IMR-90 (cell line): ENCODE measurements at regions not wholly inside any gene's neighbourhood (a gene's known extent, or its start where the extent isn't known, plus 50 kb on each side); places are given as distances from the start of the nearest gene placed in this dataset.

Experiments
- ATAC-seq: fragments of 200-7000 bp; cut with Tn5 transposase; 2 replicates; pipeline ENCODE4 v1.9.1; 2020; ENCODE audit warnings: low read depth, mild to moderate bottlenecking, moderate library complexity
- BruUV-seq: library from RNA; stranded (reverse); fragments of 400-500 nt; replicated peaks from 2 replicates; lab custom pipeline; 2021; lab: Mats Ljungman, UMichigan
- CTCF ChIA-PET: fragments of 300-600 bp; formaldehyde crosslinking; extraction: SDS; loops from one replicate; lab custom pipeline; 2021; ENCODE audit warnings: antibody characterized with exemption; lab: Yijun Ruan, JAX
- POLR2A ChIA-PET: fragments of 300-600 bp; sonication (Branson Sonifier 250); formaldehyde crosslinking; loops from one replicate; lab custom pipeline; 2022; ENCODE audit warnings: antibody characterized with exemption; ENCODE audit not compliant: unreplicated experiment; lab: Charles Lee
- DNase-seq: peaks from one replicate; pipeline ENCODE4 v3.0.0; 2013
- H2AFZ ChIP-seq: replicated peaks from 2 replicates; pipeline ENCODE3; 2013; ENCODE audit warnings: low read length, mild to moderate bottlenecking; ENCODE audit not compliant: poor library complexity
- H2AK5ac ChIP-seq: 2 replicates; pipeline ENCODE4 v1.6.1; 2013; ENCODE audit warnings: low read depth, low read length, inconsistent platforms
- H2AK9ac ChIP-seq: replicated peaks from 2 replicates; pipeline ENCODE3; 2013; ENCODE audit warnings: mild to moderate bottlenecking, low read depth, low read length, moderate library complexity; ENCODE audit not compliant: poor library complexity
- H2BK120ac ChIP-seq: 2 replicates; pipeline ENCODE4 v1.6.1; 2013; ENCODE audit warnings: low read depth, low read length, inconsistent platforms
- H2BK15ac ChIP-seq: 3 replicates; pipeline ENCODE4 v1.6.1; 2013; ENCODE audit warnings: low read depth, low read length, inconsistent platforms
- H2BK20ac ChIP-seq: 2 replicates; pipeline ENCODE4 v1.6.1; 2013; ENCODE audit warnings: low read depth, mild to moderate bottlenecking, inconsistent platforms, low read length, moderate library complexity
- H2BK5ac ChIP-seq: 2 replicates; pipeline ENCODE4 v1.6.1; 2013; ENCODE audit warnings: mild to moderate bottlenecking, low read depth, low read length, inconsistent platforms; ENCODE audit not compliant: poor library complexity, severe bottlenecking
- H3K14ac ChIP-seq: replicated peaks from 2 replicates; pipeline ENCODE4 v1.6.1; 2013; ENCODE audit warnings: low read depth, low read length, inconsistent platforms
- H3K18ac ChIP-seq: 2 replicates; pipeline ENCODE4 v1.6.1; 2013; ENCODE audit warnings: low read depth, low read length, control low read depth
- H3K23ac ChIP-seq: 2 replicates; pipeline ENCODE4 v1.6.1; 2013; ENCODE audit warnings: low read depth, low read length, inconsistent platforms
- H3K27ac ChIP-seq: 2 replicates; pipeline ENCODE4 v1.5.1; 2013; ENCODE audit warnings: mild to moderate bottlenecking, control low read depth, low read length; ENCODE audit not compliant: insufficient read depth
- H3K27me3 ChIP-seq: 2 replicates; pipeline ENCODE4 v1.6.1; 2013; ENCODE audit warnings: low read length; ENCODE audit not compliant: control insufficient read depth, insufficient read depth
- H3K36me3 ChIP-seq: 2 replicates; pipeline ENCODE4 v1.6.1; 2013; ENCODE audit warnings: low read length, mixed read lengths; ENCODE audit not compliant: control insufficient read depth, insufficient read depth
- H3K4ac ChIP-seq: 2 replicates; pipeline ENCODE4 v1.6.1; 2013; ENCODE audit warnings: low read depth, low read length, inconsistent platforms
- H3K4me1 ChIP-seq: 2 replicates; pipeline ENCODE4 v1.6.1; 2013; ENCODE audit warnings: low read length, mixed read lengths; ENCODE audit not compliant: control insufficient read depth, insufficient read depth
- H3K4me2 ChIP-seq: 2 replicates; pipeline ENCODE4 v1.6.1; 2013; ENCODE audit warnings: low read depth, mild to moderate bottlenecking, control low read depth, low read length, moderate library complexity
- H3K4me3 ChIP-seq: 2 replicates; pipeline ENCODE4 v1.5.1; 2013; ENCODE audit warnings: low read depth, mild to moderate bottlenecking, control low read depth, low read length, moderate library complexity; ENCODE audit not compliant: insufficient read depth
- H3K56ac ChIP-seq: 2 replicates; pipeline ENCODE4 v1.6.1; 2013; ENCODE audit warnings: low read length, inconsistent platforms; ENCODE audit not compliant: insufficient read depth; ENCODE audit errors: extremely low read depth
- H3K79me1 ChIP-seq, 2 experiments: 2 replicates each; pipeline ENCODE4 v1.6.1; 2013; ENCODE audit warnings: low read length in 2 of 2, inconsistent platforms in 1 of 2, low read depth in 1 of 2
- H3K9ac ChIP-seq: 2 replicates; pipeline ENCODE4 v1.6.1; 2013; ENCODE audit warnings: low read depth, low read length, control low read depth
- H3K9me1 ChIP-seq: 2 replicates; pipeline ENCODE4 v1.6.1; 2013; ENCODE audit warnings: low read length, inconsistent platforms; ENCODE audit not compliant: insufficient read depth
- H3K9me3 ChIP-seq: 2 replicates; pipeline ENCODE4 v1.6.1; 2013; ENCODE audit warnings: low read length; ENCODE audit not compliant: control insufficient read depth, insufficient read depth
- H4K20me1 ChIP-seq: 2 replicates; pipeline ENCODE4 v1.6.1; 2013; ENCODE audit warnings: low read length, inconsistent platforms; ENCODE audit not compliant: insufficient read depth
- H4K5ac ChIP-seq: 2 replicates; pipeline ENCODE4 v1.6.1; 2013; ENCODE audit warnings: mild to moderate bottlenecking, low read depth, low read length, control low read depth
- H4K8ac ChIP-seq, 2 experiments: 2 replicates each; pipeline ENCODE4 v1.6.1; 2013; ENCODE audit warnings: low read depth in 2 of 2, low read length in 2 of 2, control low read depth in 1 of 2, inconsistent platforms in 1 of 2
- H4K91ac ChIP-seq: 2 replicates; pipeline ENCODE4 v1.6.1; 2013; ENCODE audit warnings: low read depth, low read length, inconsistent platforms; ENCODE audit not compliant: insufficient read depth
- MXI1 ChIP-seq: IDR thresholded peaks from 2 replicates; pipeline ENCODE4 v1.6.1; 2012; ENCODE audit warnings: low read depth, mild to moderate bottlenecking, low read length, moderate library complexity, borderline replicate concordance
- NFE2L2 ChIP-seq: fragments of 150-350 bp; IDR thresholded peaks from 2 replicates; pipeline ENCODE4 v1.6.1; 2016; ENCODE audit warnings: low read depth, mild to moderate bottlenecking, low read length
- RAD21 ChIP-seq: IDR thresholded peaks from 2 replicates; pipeline ENCODE4 v1.6.1; 2012; ENCODE audit warnings: low read length, improper control_type of control experiment
- RFX5 ChIP-seq: IDR thresholded peaks from 2 replicates; pipeline ENCODE4 v1.8.0; 2012; ENCODE audit warnings: low read depth, mild to moderate bottlenecking, low read length, moderate library complexity
- whole genome bisulfite sequencing, 2 experiments: methylation state at CpG; one replicate each; pipeline versions ENCODE4 v1.1.5 to v1.1.7; 2013; ENCODE audit warnings: missing lambda C conversion rate in 2 of 2; ENCODE audit not compliant: insufficient read length in 1 of 2; ENCODE audit errors: extremely low coverage in 2 of 2; 5-methylcytosine and 5-hydroxymethylcytosine counted together
- dilution Hi-C: fragments of 300-500 bp; cut with HindIII; formaldehyde crosslinking; loops from one replicate; pipeline ENCODE4 v1.14.3; 2018; ENCODE audit warnings: low sequenced_read_pairs; ENCODE audit not compliant: unreplicated experiment
- in situ Hi-C: fragments of 300-500 bp; cut with MboI; formaldehyde crosslinking; loops from 3 replicates; pipeline ENCODE4 v1.14.3; 2019; ENCODE audit warnings: low sequenced_read_pairs, inconsistent platforms, mixed read lengths
- intact Hi-C: fragments of 100-400 bp; cut with micrococcal nuclease; formaldehyde crosslinking; loops from 2 replicates; pipeline ENCODE4 v1.10.0; 2022

- ATAC-seq = no peak
- no peak for TF ChIP-seq RFX5
- TF ChIP-seq MXI1 = no peak
- no peak for TF ChIP-seq RAD21
- TF ChIP-seq NFE2L2 = no peak
- POLR2A ChIA-PET = no interaction called here
Observed at GRCh38 chr10:33837736-33838135, 503.3 kb upstream of the NRP1 start.

More at GRCh38 chr10:33837736-33838135, 503.3 kb upstream of the NRP1 start:
- H3K4me2 ChIP-seq = no peak overlapping the region
- H3K23ac ChIP-seq = no peak overlapping the region
- no peak overlapping the region for H2BK5ac ChIP-seq
- H4K5ac ChIP-seq = no peak overlapping the region
- no peaks in the 10 kb centered on the region for H3K79me1 ChIP-seq
- no peak overlapping the region for H2AK9ac ChIP-seq
- BruUV-seq = no TSS peak
- no CpG with 5 or more reads among the region's 6 CpGs for WGBS, 2 experiments
- no peaks in the 10 kb centered on the region for H3K9me1 ChIP-seq
- H2BK15ac ChIP-seq = no peak overlapping the region
- in situ Hi-C loops = no loop called here
- no peak overlapping the region for H3K27ac ChIP-seq
- H4K8ac ChIP-seq = no peak overlapping the region
- no peaks in the 10 kb centered on the region for H4K20me1 ChIP-seq
- H2BK120ac ChIP-seq = no peak overlapping the region
- no peak overlapping the region for H3K14ac ChIP-seq
- no peak overlapping the region for H3K4ac ChIP-seq
- intact Hi-C loops = no loop called here
- no peak overlapping the region for H3K4me3 ChIP-seq
- H3K27me3 ChIP-seq = peaks cover 9% of the 10 kb centered on the region
- no peak for DNase-seq
- no peak overlapping the region for H3K9ac ChIP-seq
- no peak overlapping the region for H2AK5ac ChIP-seq
- CTCF ChIA-PET = no interaction called here
- no peak overlapping the region for H2BK20ac ChIP-seq
- dilution Hi-C loops = no loop called here
- no peaks in the 10 kb centered on the region for H3K36me3 ChIP-seq
- no peak overlapping the region for H3K56ac ChIP-seq
- no peak overlapping the region for H2AFZ ChIP-seq
- no peak overlapping the region for H3K18ac ChIP-seq
- H3K4me1 ChIP-seq = no peaks in the 10 kb centered on the region
- no peak overlapping the region for H4K91ac ChIP-seq
- H3K9me3 ChIP-seq = no peaks in the 10 kb centered on the region
